B cell (primary cell): ENCODE measurements at regions not wholly inside any gene's neighbourhood (a gene's known extent, or its start where the extent isn't known, plus 50 kb on each side); places are given as distances from the start of the nearest gene placed in this dataset.

Experiments
- CTCF ChIP-seq: fragments of 200-600 bp; IDR thresholded peaks from one replicate; pipeline ENCODE4 v1.8.0; 2022; ENCODE audit warnings: antibody characterized with exemption, mild to moderate bottlenecking
- EZH2 ChIP-seq: IDR thresholded peaks from 2 replicates; pipeline ENCODE4 v1.6.1; 2012; ENCODE audit warnings: borderline replicate concordance, low read depth, mild to moderate bottlenecking, moderate library complexity, low read length; ENCODE audit not compliant: insufficient read depth, poor library complexity, severe bottlenecking

- TF ChIP-seq EZH2 (no peak), CTCF (no peak)
Measured at GRCh38 chr12:43196268-43196907, 355.6 kb downstream of the ADAMTS20 start.
